ENCODE measurements at regions not wholly inside any gene's neighbourhood (a gene's known extent, or its start where the extent isn't known, plus 50 kb on each side); places are given as distances from the start of the nearest gene placed in this dataset.
"Not testable (repeated sequence)": the region's sequence is repeated elsewhere in the genome, so short reads cannot be mapped to it uniquely, and the experiment has no call there.

DNA sequence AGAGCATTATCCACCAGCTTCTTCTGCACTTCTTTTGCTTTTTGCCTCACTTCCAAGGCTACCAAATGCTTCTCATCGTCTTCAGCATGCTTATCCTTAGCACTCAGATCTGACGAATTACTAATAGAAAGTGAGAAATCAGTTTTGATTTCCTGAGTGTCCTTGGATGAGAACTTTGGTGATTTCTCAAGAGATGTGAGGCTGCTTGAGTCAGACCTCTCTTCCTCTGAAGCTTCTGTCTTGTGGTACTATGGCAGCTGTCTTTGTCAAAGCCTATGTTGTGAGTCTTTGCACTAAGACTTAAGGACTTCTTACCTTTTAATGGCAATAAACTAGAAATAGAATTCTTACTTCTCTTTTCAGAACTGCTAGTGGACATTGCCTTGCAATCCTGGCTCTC lies 169.9 kb downstream of the CPE start:
- no peak for DNase-seq

DNA sequence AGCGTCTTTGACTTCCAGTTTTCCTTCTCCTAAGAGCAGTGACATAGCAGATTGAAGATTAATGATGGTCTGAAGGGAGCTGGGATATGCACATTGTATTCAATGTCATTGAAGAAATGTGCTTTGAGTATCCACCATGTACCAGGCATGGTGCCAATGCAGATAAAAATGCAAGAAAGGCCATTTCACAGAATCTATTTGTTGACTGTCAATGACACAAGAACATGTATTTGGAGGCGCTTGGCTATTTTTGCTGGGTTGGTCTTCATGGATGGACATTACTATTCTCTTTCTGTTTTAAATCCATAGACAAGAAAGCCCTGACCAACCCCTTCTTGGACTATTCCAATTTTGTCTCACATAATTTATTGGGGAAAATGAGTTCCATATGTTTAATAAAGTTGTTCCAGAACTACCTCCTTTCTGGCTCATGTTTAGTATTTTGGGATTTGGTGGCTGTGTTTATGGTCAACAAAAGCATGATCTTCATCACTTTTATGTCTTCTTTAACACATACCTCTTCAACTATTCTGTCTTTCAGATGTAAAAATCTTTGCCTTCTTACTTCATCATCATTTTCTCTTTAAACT lies 174.5 kb downstream of the CPE start:
- no peak for DNase-seq

DNA sequence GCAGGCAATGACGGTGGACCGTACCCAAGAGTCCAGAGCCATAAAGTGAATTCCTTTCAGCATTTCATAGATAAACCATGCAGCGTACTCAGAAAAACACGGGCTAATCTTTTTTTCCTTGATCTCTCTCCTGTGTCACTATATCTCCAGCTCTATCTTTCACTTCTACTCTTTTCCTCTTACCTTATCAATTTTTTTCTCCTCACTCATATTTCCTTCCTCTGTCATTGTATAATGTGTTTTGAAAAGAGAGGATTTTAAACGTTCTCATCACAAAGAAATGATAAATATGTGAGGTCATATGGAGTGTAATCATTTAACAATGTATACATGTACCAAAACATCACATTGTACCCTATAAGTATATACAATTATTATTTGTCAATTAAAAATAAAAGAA lies 176.5 kb downstream of the CPE start:
- no peak for DNase-seq

DNA sequence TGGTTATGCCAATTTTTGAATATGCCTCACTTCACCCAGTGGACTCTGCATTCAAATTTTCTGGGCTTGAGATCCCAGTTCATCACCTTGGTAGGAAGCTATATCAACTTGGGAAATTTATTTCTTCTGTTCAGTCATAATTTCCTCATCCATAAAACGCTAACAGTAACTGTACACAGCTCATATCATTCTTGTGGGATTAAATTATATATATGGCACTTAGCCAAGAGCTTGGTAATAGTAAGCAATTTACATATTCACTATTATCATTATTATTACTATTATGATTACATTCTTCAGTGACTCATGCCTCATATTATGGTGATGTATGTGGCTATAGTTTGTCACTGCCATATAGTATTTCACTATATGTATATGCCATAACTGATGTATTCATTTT lies 177.6 kb downstream of the CPE start:
- no peak for DNase-seq

DNA sequence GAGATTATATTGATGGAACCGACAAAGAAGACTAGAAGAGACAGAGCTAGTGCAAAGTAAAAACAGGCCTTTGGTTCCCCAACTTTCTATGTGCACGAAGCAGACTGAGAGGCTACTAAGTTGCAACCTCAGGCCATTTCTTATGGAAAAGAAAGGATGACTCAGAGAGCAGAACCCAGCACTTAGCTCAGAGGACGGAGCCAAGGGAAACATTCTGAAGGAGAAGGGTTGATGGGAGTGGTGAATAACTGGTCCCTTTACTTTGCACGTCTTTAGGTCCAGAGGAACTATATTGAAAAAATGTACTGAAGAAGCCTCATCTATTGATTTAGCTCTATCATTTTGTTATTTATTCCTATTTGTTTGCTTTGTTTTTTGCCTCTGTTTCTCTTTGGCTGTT lies 182.1 kb downstream of the CPE start:
- DNase-seq: no peak

DNA sequence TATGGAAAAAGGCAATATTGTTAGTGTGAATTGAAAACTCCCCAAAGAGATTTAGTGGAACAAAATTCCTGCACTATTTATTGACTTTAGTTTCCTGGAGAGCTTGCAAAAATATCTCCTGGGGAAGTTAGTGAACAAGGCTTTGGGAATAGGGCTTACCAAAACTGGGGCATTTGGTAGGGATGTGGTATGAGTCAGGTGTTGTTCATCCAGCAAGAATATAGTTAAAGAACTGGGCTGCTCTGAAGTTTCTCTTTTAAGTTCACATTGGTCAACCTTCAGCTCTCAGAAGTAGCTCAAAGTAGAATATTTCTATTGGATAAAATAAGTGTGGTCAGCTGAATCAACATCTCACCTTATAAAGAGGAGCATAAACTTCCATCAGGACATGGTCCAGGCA lies 185.0 kb downstream of the CPE start:
- no peak for DNase-seq

DNA sequence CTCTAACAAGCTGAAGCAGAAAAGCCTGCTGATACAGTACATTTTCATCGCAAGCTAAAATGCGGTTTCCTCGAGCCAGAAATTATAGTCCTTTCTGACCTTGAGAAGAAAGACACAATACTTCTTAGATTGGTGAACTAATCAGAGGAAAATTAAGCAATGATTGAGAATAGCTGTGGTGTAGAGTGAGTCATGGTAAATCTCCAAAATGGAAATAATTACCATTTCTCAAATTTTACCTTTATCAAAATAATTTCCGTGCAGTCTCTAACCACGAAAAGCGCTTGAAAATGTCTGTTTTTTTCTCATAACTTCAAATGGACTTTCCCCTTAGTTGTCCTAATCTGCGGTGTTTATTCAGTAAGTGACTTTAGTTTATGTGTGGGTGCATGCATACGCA lies 190.2 kb downstream of the CPE start:
- DNase-seq: no peak

DNA sequence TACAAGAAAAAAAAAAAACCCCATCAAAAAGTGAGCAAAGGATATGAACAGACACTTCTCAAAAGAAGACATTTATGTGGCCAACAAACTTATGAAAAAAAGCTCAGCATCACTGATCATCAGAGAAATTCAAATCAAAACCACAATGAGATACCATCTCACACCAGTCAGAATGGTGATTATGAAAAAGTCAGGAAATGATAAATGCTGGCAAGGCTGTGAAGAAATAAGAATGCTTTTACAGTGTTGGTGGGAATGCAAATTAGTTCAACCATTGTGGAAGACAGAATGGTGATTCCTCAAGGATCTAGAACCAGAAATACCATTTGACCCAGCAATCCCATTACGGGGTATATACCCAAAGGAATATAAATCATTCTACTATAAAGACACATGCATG lies 192.7 kb downstream of the CPE start:
- not testable (repeated sequence) for DNase-seq

DNA sequence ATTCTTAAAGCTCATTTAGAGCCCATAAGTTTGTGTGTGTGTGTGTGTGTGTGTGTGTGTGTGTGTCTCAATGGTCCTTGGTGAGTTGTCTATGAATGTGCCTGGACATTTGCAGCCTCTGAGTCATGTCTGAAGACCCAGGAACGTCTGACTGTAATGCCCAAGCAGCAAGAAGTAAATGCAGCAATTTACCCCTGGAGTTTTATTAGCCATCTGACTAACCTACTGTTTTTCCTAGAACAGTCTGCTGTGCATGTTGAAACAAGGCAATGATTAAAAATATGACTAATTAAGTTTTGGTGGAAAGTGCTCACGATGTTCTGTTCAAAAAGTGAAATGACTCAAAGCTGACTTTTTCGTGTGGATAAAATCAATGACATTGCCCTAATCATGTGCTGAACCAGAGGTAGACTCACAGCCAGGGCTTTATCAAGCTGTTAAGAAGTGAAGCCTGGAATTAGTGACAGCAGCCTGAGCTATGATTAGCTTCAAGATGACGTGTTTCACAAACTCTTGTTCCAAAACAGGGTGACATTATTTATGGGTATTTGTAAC lies 201.6 kb downstream of the CPE start:
- DNase-seq: peak; percentile 23

DNA sequence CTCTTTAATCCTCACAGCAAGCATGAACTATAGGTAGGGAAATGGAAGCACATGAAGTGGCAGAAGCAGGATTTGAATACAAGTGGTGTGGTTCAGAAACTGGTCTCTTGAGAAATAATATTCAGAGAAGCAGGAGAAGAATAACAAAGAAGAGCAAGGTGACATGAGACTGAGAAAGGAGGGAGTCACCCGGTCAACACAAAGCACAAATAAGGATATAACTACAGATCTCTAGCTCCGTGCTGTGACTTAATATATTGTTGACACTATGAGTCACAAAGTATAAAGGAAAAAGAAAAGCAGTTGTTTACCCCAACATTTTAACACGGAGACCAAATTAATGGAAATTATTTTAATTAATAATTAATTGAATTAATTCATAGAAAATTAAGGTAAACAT lies 204.5 kb downstream of the CPE start:
- DNase-seq: no peak

DNA sequence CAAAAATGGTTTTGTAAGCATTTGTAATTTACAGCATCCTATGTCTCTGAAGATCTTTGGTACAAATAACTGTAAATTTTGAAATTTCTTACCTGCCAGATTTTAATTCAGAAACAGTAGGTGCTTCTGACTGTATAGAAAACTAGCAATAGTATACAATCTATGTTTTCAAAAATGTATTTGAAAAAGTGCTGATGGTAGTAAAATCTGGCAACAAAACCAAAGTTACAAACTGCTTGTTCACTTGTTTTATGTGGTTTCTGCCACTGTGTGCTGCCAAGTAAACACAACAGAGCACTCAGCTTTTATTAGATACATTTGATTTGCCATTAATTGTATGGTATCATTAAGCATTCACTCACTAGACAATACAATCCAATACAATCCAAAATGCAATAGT lies 206.1 kb downstream of the CPE start:
- no peak for DNase-seq

DNA sequence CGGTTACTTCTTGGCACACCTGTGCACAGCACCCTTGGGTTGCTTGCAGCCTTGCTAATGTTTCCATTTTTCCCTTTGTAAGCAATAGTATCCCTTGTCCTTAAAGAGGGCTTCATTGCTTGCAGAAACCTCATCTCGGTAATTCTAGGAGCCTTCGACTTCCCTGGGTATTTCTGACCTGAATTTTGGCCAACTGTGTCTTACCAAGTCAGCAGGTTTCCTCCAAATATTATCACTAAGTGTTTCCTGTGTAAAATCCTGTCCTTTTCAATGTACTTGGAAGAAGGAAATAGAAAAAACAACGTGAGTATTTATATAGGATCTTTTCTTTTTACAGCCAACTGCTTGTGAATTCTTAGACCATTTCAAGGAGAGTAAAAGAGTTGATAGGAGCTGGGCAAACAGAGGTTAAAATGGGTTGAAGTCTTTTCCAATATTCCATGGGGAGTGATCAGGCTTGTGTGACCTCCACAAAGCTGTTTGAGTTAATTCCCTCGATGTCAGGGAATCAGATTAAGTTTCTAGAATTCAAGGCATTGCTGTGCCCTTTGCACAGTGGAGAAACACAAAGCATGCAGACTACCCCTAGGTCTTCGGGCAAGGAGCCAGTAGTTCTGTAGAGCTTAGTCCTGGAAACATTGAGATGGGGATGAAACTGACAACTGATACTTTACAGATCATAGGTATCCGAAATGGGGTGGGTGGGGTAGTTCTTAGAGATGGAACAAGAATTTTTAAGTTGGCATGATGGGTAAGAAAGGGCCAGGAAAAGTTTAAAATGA lies 209.9 kb downstream of the CPE start:
- no peak for DNase-seq

DNA sequence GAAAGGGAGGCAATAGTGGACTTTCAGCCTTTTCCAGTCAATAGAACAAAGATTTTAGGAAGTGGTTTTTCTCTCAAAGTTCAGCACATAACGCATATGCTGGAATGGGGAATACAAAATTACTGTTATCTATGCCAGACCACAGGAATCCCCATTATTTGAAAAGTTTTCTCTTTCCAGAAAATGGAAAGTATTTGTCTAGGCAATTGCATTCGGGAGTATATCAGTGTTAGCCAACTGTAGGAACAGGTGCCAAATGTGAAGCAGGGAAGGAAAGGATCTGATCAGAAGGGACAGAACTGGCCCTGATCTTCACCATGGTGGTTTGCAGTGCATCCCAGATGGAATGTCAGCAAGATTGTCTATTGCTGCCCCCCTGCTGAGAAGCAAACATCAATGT lies 213.6 kb downstream of the CPE start:
- no peak for DNase-seq

DNA sequence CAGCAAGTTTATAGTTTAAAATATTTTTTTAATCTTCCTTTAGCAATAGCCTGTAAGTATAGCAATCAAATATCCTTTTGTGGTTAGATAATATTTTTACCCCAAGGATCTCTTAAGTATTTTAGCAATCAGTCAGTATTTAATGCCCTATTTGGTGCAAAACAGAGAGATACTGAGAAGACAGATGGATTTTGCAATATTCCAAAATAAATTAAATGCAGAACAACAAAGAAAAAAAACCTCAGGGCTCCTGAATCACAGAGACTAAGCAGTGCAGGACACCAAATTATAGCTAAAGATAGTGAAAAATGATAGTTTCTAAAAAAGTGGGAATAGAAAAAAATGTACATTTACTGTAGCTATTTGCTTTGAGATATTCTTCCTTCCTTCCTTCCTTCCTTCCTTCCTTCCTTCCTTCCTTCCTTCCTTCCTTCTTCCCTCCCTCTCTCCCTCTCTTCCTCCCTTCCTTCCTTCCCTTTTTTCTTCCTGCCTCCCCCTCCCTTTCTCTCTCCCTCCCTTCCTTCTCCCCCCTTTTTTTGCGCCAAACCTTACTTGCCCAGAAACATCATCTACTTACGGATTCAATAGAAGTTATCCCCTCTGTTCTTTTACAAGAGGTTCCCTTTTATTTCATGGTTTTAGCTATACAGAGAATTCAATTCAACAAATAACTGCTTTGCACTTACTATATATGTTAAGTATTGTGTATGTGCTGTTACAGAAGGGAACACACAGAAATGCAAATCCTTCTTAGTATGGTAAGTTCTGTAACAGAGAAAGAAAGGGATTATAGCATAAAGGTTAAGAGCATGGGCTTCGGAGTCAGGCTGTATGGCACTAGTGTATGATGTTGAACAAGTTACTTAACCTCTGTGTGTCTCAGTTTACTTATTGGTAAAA lies 219.0 kb downstream of the CPE start:
- no peak for DNase-seq

DNA sequence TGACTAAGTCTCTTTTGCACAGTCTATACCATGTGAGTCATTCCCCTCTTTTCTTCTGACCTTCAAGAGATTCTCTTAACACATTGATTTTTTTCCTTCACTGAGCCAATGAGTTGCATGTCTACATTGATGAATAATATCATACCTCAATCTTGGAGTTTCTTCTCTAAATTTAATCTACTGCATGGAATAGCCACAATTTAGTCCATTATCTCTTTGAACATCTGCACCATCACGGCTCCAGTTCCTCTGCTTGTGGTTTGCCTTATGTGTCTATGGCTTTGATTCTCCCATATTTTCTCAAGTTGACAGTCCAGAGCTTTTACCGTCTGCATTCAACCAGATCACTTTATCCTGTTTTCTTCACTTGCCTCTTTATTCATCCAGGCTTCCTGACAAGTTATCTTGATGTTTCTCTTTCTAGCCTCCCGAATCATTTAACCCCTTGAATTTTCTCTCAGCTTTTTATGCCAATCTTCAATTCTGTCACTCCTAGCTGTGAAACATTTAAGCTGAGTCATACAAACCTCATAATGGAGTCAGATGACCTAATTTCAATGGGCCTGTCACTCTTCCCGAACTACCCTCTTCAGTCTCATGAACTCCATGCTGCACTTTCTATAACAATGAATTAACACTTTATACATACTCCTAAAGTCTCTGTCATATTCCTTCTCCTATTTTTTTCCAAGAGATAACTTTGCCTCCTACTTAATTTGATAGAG lies 222.3 kb downstream of the CPE start:
- DNase-seq: peak; percentile 14

DNA sequence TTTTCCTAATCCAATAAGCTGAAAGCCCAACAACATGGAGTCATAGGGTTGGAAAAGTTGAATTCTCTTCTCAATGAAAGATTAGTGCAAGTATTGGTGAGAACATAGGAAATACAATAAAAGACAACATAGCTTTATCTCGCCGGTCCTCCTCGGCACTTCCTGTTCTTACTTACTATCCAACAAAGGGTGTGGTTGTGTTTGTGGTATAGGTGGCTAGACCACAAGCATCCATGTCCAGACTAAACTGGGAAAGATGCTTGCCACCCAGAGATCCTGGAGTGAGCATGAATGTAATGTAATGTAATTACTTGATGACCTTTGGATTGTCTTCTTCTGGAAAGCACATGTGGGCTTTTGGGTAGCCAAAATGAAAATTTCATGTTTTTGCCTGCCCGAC lies 223.8 kb downstream of the CPE start:
- no peak for DNase-seq

DNA sequence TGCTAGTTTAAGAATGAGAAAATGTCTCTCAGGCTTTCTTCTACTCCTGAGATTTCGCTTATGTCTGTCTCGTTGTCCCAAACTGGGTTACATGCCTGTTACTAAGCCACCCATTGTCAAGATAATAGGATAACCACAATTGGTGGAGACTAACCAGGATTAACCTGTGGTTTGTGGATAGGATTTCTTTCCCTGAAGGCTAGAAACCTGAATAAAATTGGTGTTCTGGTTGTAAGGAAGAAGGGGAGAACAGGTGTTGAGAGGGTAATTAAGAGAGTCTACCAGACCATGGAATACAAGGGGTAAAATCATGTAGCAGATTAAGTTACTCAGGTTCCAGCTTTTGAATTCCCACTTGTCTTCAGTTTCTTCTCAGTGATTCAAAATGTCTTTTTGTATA lies 225.4 kb downstream of the CPE start:
- DNase-seq: no peak

DNA sequence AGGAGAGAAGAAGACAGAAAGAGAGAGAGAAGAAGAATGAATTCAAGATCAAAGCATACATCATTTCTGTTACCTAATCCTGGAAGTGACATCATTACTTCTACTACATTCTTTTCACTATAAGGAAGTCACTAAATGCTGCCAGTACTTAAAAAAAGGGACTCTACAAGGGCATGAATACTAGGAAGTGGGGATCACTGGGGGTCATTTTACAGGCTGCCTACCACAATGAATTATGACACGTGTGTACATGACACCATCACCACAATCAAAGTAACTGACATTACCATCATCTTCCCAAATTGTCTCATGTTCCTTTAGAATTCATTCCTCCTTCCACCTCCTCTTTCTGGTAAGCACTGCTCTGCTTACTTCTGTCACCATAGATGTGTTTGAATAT lies 227.0 kb downstream of the CPE start:
- no peak for DNase-seq

DNA sequence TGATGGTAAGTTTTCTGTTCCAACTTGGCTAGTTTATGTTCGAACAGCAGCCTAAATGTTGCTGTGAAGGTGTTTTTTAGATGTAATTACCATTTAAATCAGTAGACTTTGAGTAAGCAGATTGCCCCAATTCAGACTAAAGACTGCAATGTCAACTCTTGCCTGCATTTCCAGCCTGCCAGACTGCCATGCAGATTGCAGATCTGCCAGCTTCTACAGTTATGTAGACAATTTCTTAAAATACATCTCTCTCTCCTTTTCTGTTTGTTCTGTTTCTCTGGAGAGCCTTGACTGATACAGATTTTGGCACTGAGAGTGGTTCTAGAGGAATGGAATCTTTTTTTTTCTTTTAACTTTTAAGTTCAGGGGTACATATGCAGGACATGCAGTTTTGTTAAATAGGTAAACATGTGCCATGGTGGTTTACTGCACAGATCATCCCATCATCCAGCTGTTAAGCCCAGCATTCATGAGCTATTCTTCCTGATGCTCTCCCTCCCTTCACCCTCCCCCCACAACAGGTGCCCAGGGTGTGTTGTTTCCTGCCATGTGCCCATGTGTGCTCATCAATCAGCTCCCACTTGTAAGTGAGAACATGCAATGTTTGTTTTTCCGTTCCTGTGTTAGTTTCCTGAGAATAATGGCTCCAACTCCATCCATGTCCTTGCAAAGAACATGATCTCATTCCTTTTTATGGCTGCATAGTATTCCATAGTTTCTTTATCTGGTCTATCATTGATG lies 227.8 kb downstream of the CPE start:
- no peak for DNase-seq

DNA sequence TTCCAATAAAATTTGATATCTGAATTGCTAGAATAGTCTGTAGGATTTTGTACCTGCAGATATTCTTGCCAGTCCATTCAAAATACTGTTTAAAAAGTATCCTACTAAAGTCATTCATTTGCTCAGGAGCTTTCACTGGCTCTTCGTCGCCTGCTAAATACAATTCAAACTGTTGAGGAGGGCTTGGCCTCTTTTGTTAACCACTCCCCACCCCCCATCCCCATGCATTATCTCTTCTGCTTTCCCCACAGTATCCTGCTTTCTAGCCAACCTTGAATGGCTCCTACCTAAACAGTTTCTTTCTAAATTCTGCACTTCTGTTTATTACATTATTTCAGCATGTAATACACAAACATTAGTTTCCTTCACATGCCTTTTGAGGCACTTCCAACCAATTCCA lies 230.8 kb downstream of the CPE start:
- DNase-seq: no peak

DNA sequence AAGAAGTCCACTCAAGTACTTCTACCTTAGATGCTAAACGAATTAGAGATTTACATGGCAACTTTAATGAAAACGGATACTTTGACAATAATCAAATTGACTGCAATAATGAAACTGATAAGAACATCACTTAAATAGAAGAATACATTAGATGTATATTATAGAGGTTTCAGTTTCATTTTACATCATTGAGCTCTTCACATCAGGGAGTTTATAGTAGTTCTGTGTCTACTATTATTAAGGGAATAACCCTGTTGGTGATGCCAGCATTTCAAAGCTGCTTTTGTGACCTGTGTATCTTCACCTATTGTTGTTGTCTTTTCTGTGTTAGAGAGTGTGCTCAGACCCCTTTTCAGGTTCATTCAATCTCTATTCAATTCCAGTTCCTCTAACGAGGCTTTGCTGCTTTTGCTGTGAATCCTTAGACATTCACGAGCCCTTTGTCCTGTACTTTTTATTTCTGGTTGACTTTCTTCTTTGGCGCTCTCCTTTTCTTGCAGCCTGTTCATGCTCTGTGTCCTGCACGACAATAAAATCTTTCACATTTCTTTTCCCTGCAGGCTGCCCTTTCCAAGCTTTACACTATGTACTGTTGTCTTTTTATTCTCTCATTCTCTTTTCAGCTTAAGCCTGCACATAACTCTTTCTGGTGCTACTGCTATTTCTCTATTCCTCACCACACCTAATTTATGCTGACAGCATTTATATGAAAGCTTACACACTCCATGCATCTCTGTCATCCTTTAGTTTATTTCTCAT lies 232.1 kb downstream of the CPE start:
- DNase-seq: peak; percentile 15

All from retina (tissue), 1 donor.